ENCODE measurements at regions not wholly inside any gene's neighbourhood (a gene's known extent, or its start where the extent isn't known, plus 50 kb on each side); places are given as distances from the start of the nearest gene placed in this dataset.
A peak's percentile ranks its signal among the peaks of the same experiment; 100 is the strongest.
"Not testable (repeated sequence)": the region's sequence is repeated elsewhere in the genome, so short reads cannot be mapped to it uniquely, and the experiment has no call there.

DNA sequence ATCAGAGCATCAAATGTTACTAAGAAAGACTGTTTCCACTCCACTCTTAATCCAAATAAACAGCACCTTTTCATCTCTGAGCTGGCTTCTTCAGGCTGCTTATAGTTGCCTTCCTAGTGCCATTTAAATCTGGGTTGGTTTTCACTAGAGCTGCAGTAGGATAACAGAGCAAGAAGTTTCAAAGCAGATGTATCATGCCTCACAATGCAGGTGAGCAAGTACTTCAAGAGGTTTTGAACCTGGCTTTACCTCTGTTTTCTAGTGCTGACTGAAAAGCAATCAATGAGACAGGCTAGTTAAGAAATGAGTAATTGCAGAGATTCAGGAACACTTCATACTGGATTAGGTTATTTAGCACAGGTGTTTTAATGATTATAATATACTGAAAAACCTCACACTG, 147.7 kb upstream of the SATB1 start:
- H3K4me3 Mint-ChIP-seq = no peak overlapping the region
- peaks cover 15% of the 10 kb centered on the region for H3K4me1 Mint-ChIP-seq
- H3K9me3 Mint-ChIP-seq = peaks cover 2% of the 10 kb centered on the region
- no peak overlapping the region for H3K27ac Mint-ChIP-seq
- peaks cover 5% of the 10 kb centered on the region for H3K36me3 Mint-ChIP-seq
- no peaks in the 10 kb centered on the region for H3K27me3 Mint-ChIP-seq
- DNase-seq = no peak

DNA sequence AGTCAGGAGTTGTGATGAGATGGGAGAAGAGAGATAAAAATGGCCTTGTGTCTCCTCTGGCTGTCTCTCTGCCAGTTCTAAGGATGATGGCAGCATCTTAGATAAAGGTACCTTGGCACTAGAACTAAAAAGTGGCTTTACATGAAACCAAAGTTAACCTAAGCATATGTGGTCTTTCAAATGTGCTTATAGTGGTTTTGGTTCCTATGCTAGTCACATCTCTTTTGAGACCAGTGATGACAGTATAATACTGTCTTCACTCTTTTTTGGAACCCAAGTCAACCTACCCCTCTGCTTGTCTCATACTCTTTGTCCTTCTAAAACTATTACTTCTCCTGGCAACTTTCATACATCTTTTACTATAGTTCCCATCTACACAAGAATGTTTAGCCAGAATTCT, 142.2 kb upstream of the SATB1 start:
- Mint-ChIP-seq H3K4me1 (peaks cover 15% of the 10 kb centered on the region), H3K9me3 (no peaks in the 10 kb centered on the region), H3K27me3 (no peaks in the 10 kb centered on the region), H3K36me3 (peaks cover 2% of the 10 kb centered on the region), H3K4me3 (no peak overlapping the region), H3K27ac (no peak overlapping the region)
- no peak for DNase-seq

DNA sequence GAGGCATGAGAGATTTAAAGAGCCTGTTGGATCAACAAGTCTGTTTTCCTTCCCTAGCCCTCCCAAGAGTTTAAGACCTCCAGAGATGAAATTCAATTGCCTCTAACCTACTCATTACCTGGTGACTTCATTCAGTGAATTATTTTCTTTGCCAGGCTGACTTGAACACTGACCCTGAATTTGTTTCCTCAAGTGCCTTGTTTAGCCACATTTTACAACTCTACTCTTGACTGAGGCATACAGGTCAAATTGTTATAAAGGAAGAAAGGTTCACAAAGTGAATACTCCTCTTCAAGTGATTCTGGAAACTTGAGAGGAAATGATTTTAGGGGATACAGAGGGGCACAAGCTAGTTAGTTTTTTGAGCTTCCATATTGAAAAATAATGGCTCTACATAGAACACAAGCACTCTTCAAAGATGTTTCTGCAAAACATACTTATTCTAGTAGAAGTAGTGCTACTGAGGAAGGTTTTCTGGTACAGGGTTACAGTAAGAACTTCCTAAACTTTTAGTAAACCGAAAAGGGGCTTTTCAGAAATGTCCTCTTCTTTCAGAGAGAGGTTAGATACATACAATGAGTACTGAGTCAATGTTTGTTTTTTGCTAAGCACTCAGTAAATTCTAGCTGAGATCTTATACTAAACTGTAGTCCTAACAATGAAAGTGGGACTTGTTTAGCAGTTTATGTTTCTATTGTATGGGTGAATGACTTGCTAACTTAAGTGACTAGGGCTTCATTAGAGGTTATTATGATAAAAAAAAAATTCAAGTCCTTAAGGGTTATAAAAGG, 137.4 kb upstream of the SATB1 start:
- Mint-ChIP-seq H3K27me3 (no peaks in the 10 kb centered on the region), H3K36me3 (peaks cover 4% of the 10 kb centered on the region), H3K27ac (no peak overlapping the region), H3K9me3 (peaks cover 6% of the 10 kb centered on the region), H3K4me1 (peaks cover 45% of the 10 kb centered on the region), H3K4me3 (no peak overlapping the region)
- DNase-seq = no peak

GRCh38 chr3:18559331-18559842, 134.2 kb upstream of the SATB1 start:
- Mint-ChIP-seq H3K4me1 (peaks cover 51% of the 10 kb centered on the region), H3K27me3 (no peaks in the 10 kb centered on the region), H3K9me3 (peaks cover 8% of the 10 kb centered on the region), H3K36me3 (peaks cover 4% of the 10 kb centered on the region), H3K4me3 (peak overlapping the region; percentile 41), H3K27ac (peak overlapping the region; percentile 83)
- peak; percentile 6 for DNase-seq

DNA sequence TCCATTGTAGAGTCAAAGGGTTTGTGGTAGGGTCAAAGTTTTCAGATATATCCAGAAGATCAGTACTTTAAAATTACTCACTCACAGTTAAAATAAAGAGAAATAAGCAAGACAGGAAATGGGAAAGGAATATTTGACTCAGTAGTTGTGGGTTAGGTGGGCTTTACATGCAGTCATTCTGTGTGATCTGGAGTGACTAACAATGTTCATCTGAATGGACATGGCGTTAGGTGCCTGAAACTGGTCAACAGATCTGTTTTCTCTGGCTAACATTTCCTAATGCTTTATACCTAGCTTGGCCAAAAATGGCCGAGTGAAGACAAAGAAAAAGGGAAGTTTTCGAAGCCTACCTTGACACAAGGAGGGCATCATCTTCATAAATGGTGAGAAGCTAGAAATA, 133.4 kb upstream of the SATB1 start:
- H3K4me3 Mint-ChIP-seq = peak overlapping the region; percentile 6
- H3K27me3 Mint-ChIP-seq = no peaks in the 10 kb centered on the region
- peak; percentile 3 for DNase-seq
- peaks cover 9% of the 10 kb centered on the region for H3K9me3 Mint-ChIP-seq
- peaks cover 51% of the 10 kb centered on the region for H3K4me1 Mint-ChIP-seq
- peak overlapping the region; percentile 83 for H3K27ac Mint-ChIP-seq
- H3K36me3 Mint-ChIP-seq = peaks cover 6% of the 10 kb centered on the region

- no peak overlapping the region for H3K4me3 Mint-ChIP-seq
- H3K36me3 Mint-ChIP-seq = peaks cover 6% of the 10 kb centered on the region
- peaks cover 51% of the 10 kb centered on the region for H3K4me1 Mint-ChIP-seq
- H3K27me3 Mint-ChIP-seq = no peaks in the 10 kb centered on the region
- no peak for DNase-seq
- peaks cover 9% of the 10 kb centered on the region for H3K9me3 Mint-ChIP-seq
- H3K27ac Mint-ChIP-seq = peak overlapping the region; percentile 65
Observed at GRCh38 chr3:18557216-18557615, 132.1 kb upstream of the SATB1 start.

GRCh38 chr3:18556503-18557135, 131.5 kb upstream of the SATB1 start:
- Mint-ChIP-seq H3K27ac (peak overlapping the region; percentile 96), H3K4me3 (no peak overlapping the region), H3K36me3 (peaks cover 6% of the 10 kb centered on the region), H3K4me1 (peaks cover 48% of the 10 kb centered on the region), H3K27me3 (no peaks in the 10 kb centered on the region), H3K9me3 (peaks cover 9% of the 10 kb centered on the region)
- DNase-seq = peak; percentile 75

DNA sequence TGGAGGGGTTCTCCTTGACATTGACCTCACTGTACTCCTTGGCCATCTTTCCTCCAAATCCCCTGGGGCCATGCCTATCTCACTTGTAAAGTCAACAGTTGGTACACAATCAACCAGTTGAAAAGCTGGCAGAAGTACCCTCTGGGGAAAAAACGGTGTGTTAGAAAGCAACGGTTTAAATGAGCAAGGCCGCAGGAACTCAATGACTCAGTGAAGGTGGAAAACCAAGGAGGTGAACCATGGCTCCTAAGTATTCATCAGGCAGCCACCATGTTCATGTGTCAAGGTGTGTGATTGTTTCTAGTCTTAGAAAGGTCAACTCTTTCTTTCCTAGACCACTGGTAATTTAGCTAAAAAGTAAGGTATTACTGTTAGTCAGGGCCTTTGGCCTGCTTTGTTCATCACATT, 130.9 kb upstream of the SATB1 start:
- Mint-ChIP-seq H3K27ac (peak overlapping the region; percentile 96), H3K4me1 (peaks cover 48% of the 10 kb centered on the region), H3K9me3 (peaks cover 9% of the 10 kb centered on the region), H3K4me3 (no peak overlapping the region), H3K36me3 (peaks cover 6% of the 10 kb centered on the region), H3K27me3 (no peaks in the 10 kb centered on the region)
- DNase-seq = peak; percentile 27

- H3K36me3 Mint-ChIP-seq, H3K9me3 Mint-ChIP-seq, DNase-seq, H3K27ac Mint-ChIP-seq, H3K4me3 Mint-ChIP-seq, H3K27me3 Mint-ChIP-seq: not testable (repeated sequence)
- peaks cover 17% of the 10 kb centered on the region for H3K4me1 Mint-ChIP-seq
Observed at GRCh38 chr3:18552579-18553105, 127.5 kb upstream of the SATB1 start.

GRCh38 chr3:18546632-18547031, 121.5 kb upstream of the SATB1 start:
- Mint-ChIP-seq H3K27ac (no peak overlapping the region), H3K9me3 (peaks cover 14% of the 10 kb centered on the region)

GRCh38 chr3:18544146-18544545, 119.0 kb upstream of the SATB1 start:
- Mint-ChIP-seq H3K27me3 (no peaks in the 10 kb centered on the region), H3K27ac (no peak overlapping the region), H3K36me3 (peaks cover 8% of the 10 kb centered on the region), H3K4me3 (no peak overlapping the region), H3K4me1 (no peaks in the 10 kb centered on the region), H3K9me3 (peaks cover 14% of the 10 kb centered on the region)
- no peak for DNase-seq

More at GRCh38 chr3:18546632-18547031, 121.5 kb upstream of the SATB1 start:
- no peak for DNase-seq
- Mint-ChIP-seq H3K27me3 (no peaks in the 10 kb centered on the region), H3K36me3 (peaks cover 8% of the 10 kb centered on the region), H3K4me3 (no peak overlapping the region), H3K4me1 (no peaks in the 10 kb centered on the region)

GRCh38 chr3:18538463-18539230, 113.5 kb upstream of the SATB1 start:
- Mint-ChIP-seq H3K36me3 (peaks cover 2% of the 10 kb centered on the region), H3K4me1 (no peaks in the 10 kb centered on the region), H3K27ac (no peak overlapping the region), H3K27me3 (no peaks in the 10 kb centered on the region), H3K9me3 (peaks cover 4% of the 10 kb centered on the region), H3K4me3 (no peak overlapping the region)
- no peak for DNase-seq

DNA sequence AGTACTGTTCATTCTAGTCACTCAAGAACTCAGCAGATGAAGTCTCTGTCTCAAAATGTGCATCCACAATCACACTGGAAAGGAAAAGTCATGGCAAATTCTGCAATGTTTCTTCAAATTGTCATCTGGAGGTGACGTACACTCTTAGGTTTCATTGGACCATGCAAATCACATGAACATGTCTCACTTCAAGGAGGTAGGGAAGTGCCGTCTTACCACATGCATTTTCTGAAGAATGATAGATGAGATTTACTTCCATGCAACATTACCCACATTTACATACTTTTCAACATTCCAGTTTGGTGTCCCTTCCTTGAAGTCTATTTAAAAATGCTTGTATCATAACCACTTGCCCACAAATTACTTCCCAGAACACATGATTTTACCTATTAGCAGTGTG, 107.9 kb upstream of the SATB1 start:
- Mint-ChIP-seq H3K27ac (no peak overlapping the region), H3K27me3 (no peaks in the 10 kb centered on the region), H3K36me3 (peaks cover 16% of the 10 kb centered on the region), H3K4me3 (no peak overlapping the region), H3K4me1 (peaks cover 9% of the 10 kb centered on the region), H3K9me3 (no peaks in the 10 kb centered on the region)
- no peak for DNase-seq

GRCh38 chr3:18531662-18532061, 106.5 kb upstream of the SATB1 start:
- Mint-ChIP-seq H3K9me3 (no peaks in the 10 kb centered on the region), H3K4me3 (no peak overlapping the region), H3K27ac (no peak overlapping the region), H3K4me1 (peaks cover 10% of the 10 kb centered on the region), H3K27me3 (no peaks in the 10 kb centered on the region), H3K36me3 (peaks cover 25% of the 10 kb centered on the region)
- no peak for DNase-seq

DNA sequence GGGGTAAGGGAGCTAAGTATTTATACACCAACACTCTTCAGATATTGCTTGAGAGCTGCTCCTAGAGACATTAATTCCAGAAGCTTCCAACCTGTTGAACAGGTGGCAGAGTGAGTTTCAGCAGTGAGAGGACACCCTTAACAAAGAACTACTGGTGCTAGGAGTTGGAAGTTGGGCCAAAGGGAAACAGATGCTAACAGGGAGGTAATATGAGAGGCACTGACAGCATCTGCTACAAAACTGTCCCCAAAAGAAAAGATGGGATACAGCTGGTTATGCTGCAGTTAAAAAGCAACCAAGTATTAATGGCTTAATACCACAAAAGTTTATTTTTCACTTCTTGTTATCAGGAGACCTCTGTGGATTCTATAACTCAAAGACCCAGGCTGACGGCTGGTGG, 104.5 kb upstream of the SATB1 start:
- H3K36me3 Mint-ChIP-seq = peaks cover 38% of the 10 kb centered on the region
- H3K4me3 Mint-ChIP-seq = no peak overlapping the region
- DNase-seq = no peak
- H3K27ac Mint-ChIP-seq = no peak overlapping the region
- H3K27me3 Mint-ChIP-seq = no peaks in the 10 kb centered on the region
- H3K9me3 Mint-ChIP-seq = peaks cover 13% of the 10 kb centered on the region
- peaks cover 10% of the 10 kb centered on the region for H3K4me1 Mint-ChIP-seq

All from activated naive CD8-positive, alpha-beta T cell treated with anti-CD3 and anti-CD28 coated beads for 36 hours (primary cell).